Liver (tissue), 7 donors: ENCODE measurements at regions not wholly inside any gene's neighbourhood (a gene's known extent, or its start where the extent isn't known, plus 50 kb on each side); places are given as distances from the start of the nearest gene placed in this dataset.

Experiments used
- DNase-seq: peaks from one replicate; pipeline ENCODE4 v3.0.0-alpha.2; 2017; ENCODE audit warnings: low spot score
- H3K27ac ChIP-seq, 2 donors: one replicate each; pipeline ENCODE4 v1.7.0; 2013; ENCODE audit warnings: inconsistent platforms in 2 of 2, low read length in 2 of 2, control low read depth in 1 of 2, low read depth in 1 of 2, mild to moderate bottlenecking in 1 of 2
- H3K27me3 ChIP-seq, 4 donors: one replicate each; pipeline versions ENCODE4 v1.6.1 to v1.7.0; 2013; ENCODE audit warnings: low read length in 3 of 4, inconsistent platforms in 1 of 4, mild to moderate bottlenecking in 1 of 4, moderate library complexity in 1 of 4; ENCODE audit not compliant: control insufficient read depth in 4 of 4, insufficient read depth in 4 of 4
- H3K36me3 ChIP-seq, 4 donors: one replicate each; pipeline versions ENCODE4 v1.6.1 to v1.7.0; 2013; ENCODE audit warnings: low read length in 3 of 4, mild to moderate bottlenecking in 3 of 4, low read depth in 1 of 4, moderate library complexity in 1 of 4; ENCODE audit not compliant: control insufficient read depth in 4 of 4, insufficient read depth in 3 of 4
- H3K4me1 ChIP-seq, 4 donors: one replicate each; pipeline versions ENCODE4 v1.6.1 to v1.7.0; 2013; ENCODE audit warnings: low read length in 3 of 4, mild to moderate bottlenecking in 3 of 4, moderate library complexity in 1 of 4; ENCODE audit not compliant: control insufficient read depth in 4 of 4, insufficient read depth in 4 of 4
- H3K4me3 ChIP-seq, 3 donors: one replicate each; pipeline versions ENCODE4 v1.6.1 to v1.7.0; 2013; ENCODE audit warnings: low read length in 3 of 3, control low read depth in 1 of 3, low read depth in 1 of 3, mild to moderate bottlenecking in 1 of 3
- H3K9ac ChIP-seq, 2 donors: one replicate each; pipeline ENCODE4 v1.7.0; 2013; ENCODE audit warnings: low read length in 2 of 2, mild to moderate bottlenecking in 2 of 2, moderate library complexity in 2 of 2, control low read depth in 1 of 2, low read depth in 1 of 2
- H3K9me3 ChIP-seq, 4 donors: one replicate each; pipeline versions ENCODE4 v1.6.1 to v1.7.0; 2013; ENCODE audit warnings: low read length in 3 of 4; ENCODE audit not compliant: control insufficient read depth in 4 of 4
- EGR1 ChIP-seq, 2 donors: IDR thresholded peaks; 2 replicates each; pipeline ENCODE4 v1.6.1; 2016 to 2018; ENCODE audit warnings: antibody characterized with exemption in 2 of 2, low read depth in 2 of 2
- FOXA2 ChIP-seq: IDR thresholded peaks from 2 replicates; pipeline ENCODE4 v1.6.1; 2016; ENCODE audit warnings: antibody characterized with exemption
- HNF4G ChIP-seq: IDR thresholded peaks from 2 replicates; pipeline ENCODE4 v1.6.1; 2016; ENCODE audit warnings: antibody characterized with exemption
- JUND ChIP-seq, 2 donors: IDR thresholded peaks; 2 replicates each; pipeline ENCODE4 v1.6.1; 2016; ENCODE audit warnings: antibody characterized with exemption in 2 of 2
- NR2F2 ChIP-seq: IDR thresholded peaks from 2 replicates; pipeline ENCODE4 v1.6.1; 2016; ENCODE audit warnings: antibody characterized with exemption
- RAD21 ChIP-seq, 2 donors: IDR thresholded peaks; 2 replicates each; pipeline ENCODE4 v1.6.1; 2016; ENCODE audit warnings: antibody characterized with exemption in 2 of 2, mild to moderate bottlenecking in 2 of 2
- RXRA ChIP-seq, 2 donors: IDR thresholded peaks; 2 replicates each; pipeline ENCODE4 v1.6.1; 2017 to 2018; ENCODE audit warnings: antibody characterized with exemption in 2 of 2, mild to moderate bottlenecking in 1 of 2
- SP1 ChIP-seq: IDR thresholded peaks from 2 replicates; pipeline ENCODE4 v1.6.1; 2018; ENCODE audit warnings: antibody characterized with exemption, mild to moderate bottlenecking
- TAF1 ChIP-seq: conservative IDR thresholded peaks from 2 replicates; pipeline ENCODE4 v1.6.1; 2016; ENCODE audit warnings: antibody characterized with exemption, mild to moderate bottlenecking
- YY1 ChIP-seq: IDR thresholded peaks from 2 replicates; pipeline ENCODE4 v1.6.1; 2016; ENCODE audit warnings: antibody characterized with exemption, mild to moderate bottlenecking
- WGBS: extraction: QIAGEN DNeasy Blood & Tissue Kit; methylation state at CpG from one replicate; pipeline ENCODE4 v1.1.7; 2013; 5-methylcytosine and 5-hydroxymethylcytosine counted together
- TF ChIP-seq, protein P1 (sequence below): IDR thresholded peaks from 2 replicates; pipeline ENCODE4 v1.6.1; 2016; ENCODE audit warnings: antibody characterized with exemption, mild to moderate bottlenecking
- TF ChIP-seq, protein P2 (sequence below): IDR thresholded peaks from 2 replicates; pipeline ENCODE4 v1.6.1; 2016; ENCODE audit warnings: antibody characterized with exemption
- donor health status: healthy.
- donor health status: healthy.
- donor health status: healthy.
- donor health status: healthy.

DNA sequence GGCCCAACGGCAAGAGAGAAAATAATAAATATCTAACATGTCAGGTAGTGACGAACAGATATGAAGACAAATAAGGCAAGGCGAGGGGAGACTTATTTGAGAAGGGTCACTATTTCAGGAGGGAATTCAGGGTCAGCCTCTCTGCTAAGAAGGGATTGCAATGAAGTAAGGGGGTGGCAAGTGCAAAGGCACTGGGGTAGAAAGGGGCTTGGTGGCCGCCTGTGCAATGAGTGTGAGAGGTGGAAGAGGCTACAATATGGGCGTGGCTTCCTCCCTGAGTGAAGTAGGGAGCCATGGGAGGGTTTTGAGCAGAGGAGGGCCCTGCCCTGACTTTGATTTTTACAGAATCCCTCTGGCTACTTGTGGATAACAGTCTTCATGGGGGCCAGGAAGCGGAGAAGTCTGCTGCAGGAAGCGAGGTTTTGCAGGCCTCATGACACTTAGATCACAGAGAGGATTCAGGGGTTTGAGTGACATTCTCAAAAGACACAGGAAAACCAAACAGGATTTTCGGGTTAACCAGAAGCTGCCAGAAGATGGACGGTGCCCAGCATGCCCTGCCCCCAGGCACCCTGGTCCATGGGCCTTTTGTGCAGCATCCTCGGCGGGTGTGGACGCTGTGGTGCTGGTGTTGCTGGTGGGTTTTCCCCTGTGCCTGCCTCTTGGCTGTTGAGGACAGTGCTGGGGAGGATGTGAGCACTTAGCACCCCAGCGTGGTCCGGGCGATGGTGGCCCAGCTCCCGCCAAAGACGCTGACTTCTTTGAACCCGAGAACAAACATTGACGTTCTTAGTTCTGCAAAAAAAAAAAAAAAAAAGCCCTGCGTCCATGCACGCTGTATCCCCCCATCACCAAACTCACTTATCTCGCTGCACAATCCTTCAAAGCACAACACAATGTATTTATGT, 124.2 kb upstream of the PTPN1 start:
- Histone ChIP-seq H3K4me1 (peaks cover 14 to 56% (median 41%) of the 10 kb centered on the region in 4 donors), H3K27ac (no peak overlapping the region), H3K4me3 (no peak overlapping the region), H3K9ac (no peak overlapping the region), H3K9me3 (no peaks in the 10 kb centered on the region), H3K27me3 (no peaks in the 10 kb centered on the region), H3K36me3 (no peaks in the 10 kb centered on the region)
- no peak for TF ChIP-seq YY1
- TF ChIP-seq FOXA2, result no peak
- no peak for TF ChIP-seq EGR1 (IDR thresholded peaks at IDR 0.05; ENCODE audit: low read depth in 2 of 2)
- 81% methylated on average over 22 of the region's 22 CpGs for WGBS
- no peak for DNase-seq

DNA sequence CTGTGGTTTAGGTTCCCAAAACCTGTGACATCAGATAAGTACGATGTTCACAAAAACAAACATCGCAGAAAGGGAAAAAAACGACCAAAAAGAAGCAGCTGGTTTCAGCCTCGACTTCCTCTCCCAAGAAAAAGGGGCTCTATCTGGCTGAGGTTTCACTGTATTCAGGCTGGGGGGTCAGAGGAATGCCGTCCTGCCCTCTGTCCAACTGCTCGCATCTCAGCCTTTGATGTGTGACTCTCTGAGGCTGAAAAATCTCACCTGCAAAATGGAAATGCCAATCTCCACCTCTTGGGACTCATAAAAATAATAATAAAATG, 123.6 kb upstream of the PTPN1 start:
- no peak overlapping the region for H3K27ac ChIP-seq
- H3K4me3 ChIP-seq, result no peak overlapping the region
- no peak for DNase-seq
- TF ChIP-seq SP1 (no peak), RXRA (IDR thresholded peaks at IDR 0.05) (no peak), TAF1 (no peak), YY1 (no peak), HNF4G (no peak), NR2F2 (no peak), JUND (IDR thresholded peaks at IDR 0.05) (no peak)
- TF ChIP-seq, protein P1, sequence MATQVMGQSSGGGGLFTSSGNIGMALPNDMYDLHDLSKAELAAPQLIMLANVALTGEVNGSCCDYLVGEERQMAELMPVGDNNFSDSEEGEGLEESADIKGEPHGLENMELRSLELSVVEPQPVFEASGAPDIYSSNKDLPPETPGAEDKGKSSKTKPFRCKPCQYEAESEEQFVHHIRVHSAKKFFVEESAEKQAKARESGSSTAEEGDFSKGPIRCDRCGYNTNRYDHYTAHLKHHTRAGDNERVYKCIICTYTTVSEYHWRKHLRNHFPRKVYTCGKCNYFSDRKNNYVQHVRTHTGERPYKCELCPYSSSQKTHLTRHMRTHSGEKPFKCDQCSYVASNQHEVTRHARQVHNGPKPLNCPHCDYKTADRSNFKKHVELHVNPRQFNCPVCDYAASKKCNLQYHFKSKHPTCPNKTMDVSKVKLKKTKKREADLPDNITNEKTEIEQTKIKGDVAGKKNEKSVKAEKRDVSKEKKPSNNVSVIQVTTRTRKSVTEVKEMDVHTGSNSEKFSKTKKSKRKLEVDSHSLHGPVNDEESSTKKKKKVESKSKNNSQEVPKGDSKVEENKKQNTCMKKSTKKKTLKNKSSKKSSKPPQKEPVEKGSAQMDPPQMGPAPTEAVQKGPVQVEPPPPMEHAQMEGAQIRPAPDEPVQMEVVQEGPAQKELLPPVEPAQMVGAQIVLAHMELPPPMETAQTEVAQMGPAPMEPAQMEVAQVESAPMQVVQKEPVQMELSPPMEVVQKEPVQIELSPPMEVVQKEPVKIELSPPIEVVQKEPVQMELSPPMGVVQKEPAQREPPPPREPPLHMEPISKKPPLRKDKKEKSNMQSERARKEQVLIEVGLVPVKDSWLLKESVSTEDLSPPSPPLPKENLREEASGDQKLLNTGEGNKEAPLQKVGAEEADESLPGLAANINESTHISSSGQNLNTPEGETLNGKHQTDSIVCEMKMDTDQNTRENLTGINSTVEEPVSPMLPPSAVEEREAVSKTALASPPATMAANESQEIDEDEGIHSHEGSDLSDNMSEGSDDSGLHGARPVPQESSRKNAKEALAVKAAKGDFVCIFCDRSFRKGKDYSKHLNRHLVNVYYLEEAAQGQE, result no peak
- TF ChIP-seq, protein P2, sequence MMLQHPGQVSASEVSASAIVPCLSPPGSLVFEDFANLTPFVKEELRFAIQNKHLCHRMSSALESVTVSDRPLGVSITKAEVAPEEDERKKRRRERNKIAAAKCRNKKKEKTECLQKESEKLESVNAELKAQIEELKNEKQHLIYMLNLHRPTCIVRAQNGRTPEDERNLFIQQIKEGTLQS, result no peak
- H3K4me1 ChIP-seq, result peaks cover 12 to 56% (median 39%) of the 10 kb centered on the region in 4 donors
- H3K36me3 ChIP-seq, result no peaks in the 10 kb centered on the region
- no peak overlapping the region for H3K9ac ChIP-seq
- no peaks in the 10 kb centered on the region for H3K9me3 ChIP-seq
- no peaks in the 10 kb centered on the region for H3K27me3 ChIP-seq
- WGBS, result 72% methylated on average over 6 of the region's 6 CpGs

DNA sequence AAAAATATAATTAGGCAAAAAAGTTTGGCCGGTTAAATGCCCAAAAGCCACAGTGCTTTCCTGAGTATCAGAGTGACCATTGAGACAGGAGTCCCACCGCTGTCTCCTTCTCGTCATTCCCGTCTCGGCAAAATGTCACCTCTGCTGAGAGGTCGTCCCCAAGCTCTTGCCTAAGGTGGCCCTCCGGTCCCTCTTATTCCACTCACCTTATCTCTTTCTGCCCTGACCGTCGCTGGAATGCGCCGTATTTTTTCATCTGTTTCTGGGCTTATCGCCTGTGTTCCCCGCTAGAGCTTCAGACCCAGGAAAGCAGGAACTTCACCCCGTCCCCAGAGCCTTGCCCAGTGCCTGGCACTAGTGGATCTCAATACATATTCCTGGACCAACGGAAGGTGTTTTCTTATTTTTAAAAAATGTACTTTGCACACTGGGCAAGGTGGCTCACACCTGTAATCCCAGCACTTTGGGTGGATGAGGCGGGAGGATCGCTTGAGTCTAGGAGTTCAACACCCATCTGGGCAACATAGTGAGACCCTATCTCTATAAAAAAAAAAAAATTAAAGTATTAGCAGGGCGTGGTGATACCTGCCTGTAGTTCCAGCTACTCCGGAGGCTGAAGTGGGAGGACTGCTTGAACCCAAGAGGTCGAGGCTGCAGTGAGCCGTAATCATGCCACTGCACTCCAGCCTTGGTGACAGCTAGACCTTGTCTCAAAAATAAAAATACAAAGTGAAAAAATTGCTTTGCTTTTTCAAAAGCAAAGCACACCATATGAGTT, 122.8 kb upstream of the PTPN1 start:
- no peaks in the 10 kb centered on the region for H3K36me3 ChIP-seq
- H3K9ac ChIP-seq, result no peak overlapping the region
- no peaks in the 10 kb centered on the region for H3K27me3 ChIP-seq
- TF ChIP-seq RAD21 (IDR thresholded peaks at IDR 0.05) (no peak), EGR1 (IDR thresholded peaks at IDR 0.05; ENCODE audit: low read depth in 2 of 2) (no peak), JUND (IDR thresholded peaks at IDR 0.05) (no peak), RXRA (IDR thresholded peaks at IDR 0.05) (no peak)
- H3K4me1 ChIP-seq, result peaks cover 14 to 51% (median 37%) of the 10 kb centered on the region in 4 donors
- no peaks in the 10 kb centered on the region for H3K9me3 ChIP-seq
- no peak for DNase-seq
- H3K4me3 ChIP-seq, result no peak overlapping the region
- H3K27ac ChIP-seq, result no peak overlapping the region
- WGBS, result 86% methylated on average over 21 of the region's 21 CpGs
